CMK (cell line): ENCODE measurements at regions not wholly inside any gene's neighbourhood (a gene's known extent, or its start where the extent isn't known, plus 50 kb on each side); places are given as distances from the start of the nearest gene placed in this dataset.
"Not testable (repeated sequence)": the region's sequence is repeated elsewhere in the genome, so short reads cannot be mapped to it uniquely, and the experiment has no call there.

Source experiments
- DNase-seq: peaks from one replicate; pipeline ENCODE4 v3.0.0-alpha.2; 2010; ENCODE audit warnings: low read depth

DNA sequence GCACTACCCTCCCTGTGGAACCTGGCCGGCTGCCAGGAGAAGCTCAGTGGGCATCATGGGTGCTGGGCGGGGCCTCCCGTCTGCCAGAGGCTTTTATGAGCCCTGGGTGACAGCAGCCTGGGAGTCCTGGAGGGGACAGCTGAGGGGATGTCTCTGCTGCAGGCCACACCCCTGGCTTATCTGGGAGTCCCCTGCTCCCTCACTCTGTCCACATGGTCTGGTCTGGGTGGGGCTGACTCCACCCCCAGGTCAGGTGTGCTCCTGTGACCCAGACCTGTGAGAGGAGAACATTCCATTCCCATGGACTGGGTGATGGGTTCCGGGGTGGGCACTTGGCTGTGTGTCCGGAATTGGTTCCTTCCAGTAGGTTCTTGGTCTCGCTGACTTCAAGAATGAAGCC is 369.3 kb upstream of the SFSWAP start:
- not testable (repeated sequence) for DNase-seq

DNA sequence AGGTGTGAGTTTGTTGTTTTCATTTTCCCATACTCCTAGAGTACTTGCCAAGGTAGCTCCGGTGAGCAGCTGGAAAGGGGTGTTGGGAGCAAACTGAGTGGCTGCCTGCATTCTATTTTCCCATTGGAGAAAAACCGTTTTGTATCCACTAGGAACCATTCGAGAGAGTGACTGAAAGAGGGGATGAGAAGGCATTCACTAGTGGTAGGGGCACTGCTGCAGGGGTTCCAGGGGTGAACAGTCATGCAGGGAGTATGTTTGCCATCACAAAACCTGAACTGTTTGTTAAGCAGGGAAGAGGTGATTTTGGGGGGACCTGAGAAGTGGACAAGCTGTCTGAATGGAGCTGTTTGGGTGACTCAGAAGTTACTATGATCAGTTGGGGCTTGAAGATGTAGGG is 367.5 kb upstream of the SFSWAP start:
- not testable (repeated sequence) for DNase-seq

DNA sequence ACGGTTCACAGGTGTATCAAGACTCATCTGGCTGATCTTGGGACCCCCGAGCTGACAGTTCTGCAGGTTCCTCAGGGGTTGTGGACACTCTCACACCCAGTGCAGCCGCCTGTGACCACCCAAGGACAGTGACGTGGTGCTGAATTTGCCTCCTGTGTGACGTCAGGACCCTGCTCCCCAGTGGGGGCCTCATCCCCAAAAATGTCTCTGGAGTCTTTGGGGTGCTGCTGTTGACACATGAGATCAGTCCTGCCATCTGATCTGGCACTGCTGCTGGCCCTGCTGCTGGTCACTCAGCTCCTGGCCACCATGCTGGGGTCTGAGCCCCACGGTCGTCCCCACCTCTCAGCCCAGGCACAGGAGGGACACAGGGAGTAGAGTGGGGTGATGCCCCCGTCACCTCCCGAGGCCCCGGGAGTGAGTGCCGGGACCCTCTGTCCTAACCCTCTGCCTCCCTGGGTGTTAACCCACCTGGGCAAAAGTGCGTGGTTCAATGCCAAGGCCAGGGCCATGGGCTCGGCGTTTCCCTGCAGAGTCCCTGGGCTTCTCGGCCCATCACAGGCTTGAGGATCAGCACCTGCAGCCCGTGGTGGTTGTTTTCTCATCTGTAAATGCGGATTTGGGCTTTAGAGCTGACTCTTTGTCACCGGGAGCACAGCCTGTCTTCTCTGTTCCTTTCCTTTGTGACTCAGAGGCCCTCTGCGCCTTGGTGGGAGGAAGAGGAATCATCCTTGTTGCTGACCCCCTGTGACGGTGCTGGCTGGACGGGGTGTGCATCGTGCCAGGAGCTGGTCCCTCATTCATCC is 366.0 kb upstream of the SFSWAP start:
- DNase-seq, result not testable (repeated sequence)

- DNase-seq, result no peak
Measured at GRCh38 chr12:131345521-131346436, 365.1 kb upstream of the SFSWAP start.

DNA sequence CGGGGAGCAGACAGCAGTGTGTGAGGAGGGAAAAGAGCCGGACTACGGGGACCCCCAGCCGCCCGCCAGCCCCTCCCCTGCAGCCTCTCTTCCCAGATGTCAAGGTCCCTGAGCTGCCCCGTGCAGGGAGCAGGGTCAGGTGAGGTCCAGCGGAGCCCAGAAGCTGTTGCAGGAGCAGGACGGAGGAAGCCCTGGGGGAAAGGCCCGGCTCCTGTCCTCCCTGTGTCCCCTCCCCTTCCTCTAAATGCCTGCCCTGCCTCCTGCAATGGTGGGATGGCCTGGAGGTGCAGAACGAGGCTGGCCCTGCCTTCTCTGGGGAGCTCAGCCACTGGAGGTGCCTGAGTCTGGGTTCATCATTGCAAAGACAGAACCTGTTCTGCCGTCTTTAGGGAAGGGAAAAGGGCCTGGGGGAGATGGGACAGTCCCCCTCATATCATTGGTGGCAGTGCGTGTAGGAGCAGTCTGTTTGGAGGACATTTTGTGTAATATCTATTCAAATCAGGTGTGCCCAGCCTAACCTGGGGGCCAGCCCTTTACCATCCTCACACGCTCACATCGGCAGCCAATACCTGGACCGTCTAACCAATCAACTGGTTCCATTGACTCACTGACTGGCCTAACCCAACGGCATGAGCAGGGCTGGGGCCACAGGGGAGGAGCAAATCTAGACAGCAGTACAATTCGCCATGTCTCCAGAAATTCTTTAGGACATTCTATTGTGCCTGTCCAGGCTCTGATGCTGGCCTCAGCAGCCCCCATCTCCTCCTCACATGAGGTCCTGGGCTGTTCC is 364.1 kb upstream of the SFSWAP start:
- no peak for DNase-seq

DNA sequence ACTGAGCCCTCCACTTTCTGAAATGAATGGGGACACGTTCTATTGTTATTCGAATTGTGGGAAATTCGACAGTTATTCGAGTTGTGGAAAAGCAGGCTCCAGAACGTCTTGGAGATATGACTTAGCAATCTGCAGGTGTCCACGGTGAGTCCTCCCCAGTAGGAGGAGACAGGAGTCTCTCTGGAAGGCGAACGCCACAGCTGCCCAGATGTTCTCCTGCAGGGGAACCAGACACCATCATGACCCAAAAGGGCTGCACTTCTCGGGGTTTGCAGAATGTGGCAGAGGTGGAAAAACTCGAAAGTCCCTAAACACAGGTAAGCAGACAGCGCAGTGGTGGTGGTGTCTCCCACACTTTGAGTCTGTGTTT is 363.6 kb upstream of the SFSWAP start:
- no peak for DNase-seq

- DNase-seq, result no peak
Measured at GRCh38 chr12:131347732-131348131, 363.2 kb upstream of the SFSWAP start.

DNA sequence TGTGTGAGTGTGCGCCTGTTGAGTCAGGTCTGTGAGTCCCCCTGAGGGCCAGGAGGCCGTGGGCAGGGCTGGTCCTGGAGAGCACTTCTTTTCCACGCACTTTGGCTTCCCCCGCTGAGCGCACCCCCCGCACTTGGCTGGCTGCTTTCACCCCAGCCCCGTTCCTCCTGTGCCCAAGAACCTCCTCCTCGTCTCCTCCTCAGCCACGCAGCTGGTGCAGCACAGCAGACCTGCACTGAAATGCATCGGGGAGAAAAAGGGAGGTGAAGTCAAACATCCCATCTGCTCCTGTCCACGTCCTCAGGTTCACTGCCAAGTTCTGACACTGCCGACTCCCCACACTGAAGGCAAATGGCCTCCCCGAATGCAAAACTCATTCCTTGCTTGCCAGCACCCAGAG is 362.7 kb upstream of the SFSWAP start:
- DNase-seq, result no peak

- DNase-seq, result no peak
Measured at GRCh38 chr12:131348646-131349045, 362.2 kb upstream of the SFSWAP start.

GRCh38 chr12:131349397-131350127 is 361.3 kb upstream of the SFSWAP start:
- no peak for DNase-seq

DNA sequence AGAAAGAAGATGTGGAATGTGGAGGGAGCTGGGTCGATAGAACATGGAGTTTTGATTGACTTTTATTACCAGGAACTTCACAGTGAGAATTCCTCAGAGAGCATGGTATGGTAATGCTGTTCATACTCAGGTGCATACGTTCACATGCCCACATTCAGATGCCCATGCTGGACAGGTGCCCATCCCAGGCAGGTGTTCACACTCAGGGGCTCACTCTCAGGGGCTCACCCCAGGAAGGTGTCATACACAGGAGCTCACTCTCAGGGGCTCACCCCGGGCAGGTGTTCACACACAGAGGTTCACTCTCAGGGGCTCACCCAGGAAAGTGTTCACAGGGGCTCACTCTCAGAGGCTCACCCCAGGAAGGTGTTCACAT is 360.0 kb upstream of the SFSWAP start:
- DNase-seq, result no peak

- peak; percentile 100 for DNase-seq
Measured at GRCh38 chr12:131351319-131352028, 359.4 kb upstream of the SFSWAP start.

DNA sequence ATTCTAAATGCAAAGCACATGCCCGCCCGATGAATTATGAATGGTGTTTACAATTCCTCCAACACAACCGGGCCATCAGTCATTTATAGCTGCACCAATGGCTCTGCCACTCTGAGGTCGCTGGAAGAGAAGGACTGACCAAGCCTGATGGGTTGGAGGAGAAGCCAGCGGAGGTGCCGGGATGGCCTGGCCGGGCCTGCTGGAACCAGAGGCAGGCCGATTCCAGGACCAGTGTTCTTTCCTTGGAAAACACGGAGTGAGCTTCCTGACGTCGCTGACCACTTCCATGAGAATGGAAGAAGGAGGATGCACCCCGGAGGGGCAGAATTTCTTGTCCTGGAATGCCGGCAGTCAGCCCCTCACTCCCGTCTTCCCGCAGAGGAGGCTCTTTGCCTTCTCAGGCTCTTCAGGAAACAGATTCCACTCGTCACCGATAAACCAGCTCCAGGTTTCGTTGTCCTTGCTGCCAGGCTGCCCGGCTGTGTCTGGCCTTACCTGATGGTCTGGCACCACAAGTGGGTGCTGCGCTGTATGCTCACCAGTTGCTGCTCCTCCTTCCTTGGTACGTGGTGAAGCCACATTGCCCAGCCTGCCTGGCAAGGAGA is 358.5 kb upstream of the SFSWAP start:
- DNase-seq, result no peak

DNA sequence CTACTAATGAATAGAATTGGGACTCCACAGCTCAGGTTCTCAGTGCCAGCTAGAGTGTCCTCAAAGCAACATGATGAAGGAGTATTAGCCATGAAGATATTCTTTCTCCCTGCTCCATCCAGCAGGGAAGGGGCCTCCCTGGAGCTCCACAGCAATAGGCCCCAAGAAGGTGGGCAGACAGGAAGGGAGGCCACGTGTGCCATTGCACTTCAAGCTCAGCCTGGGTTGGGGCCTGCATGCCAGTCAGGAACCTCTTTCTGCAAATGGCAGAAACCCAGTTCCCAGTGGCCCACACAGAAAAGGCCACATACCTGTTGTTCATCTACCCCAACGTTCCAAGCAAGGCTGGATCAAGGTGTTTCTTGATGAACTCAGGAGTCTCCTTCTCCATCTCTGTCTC is 357.5 kb upstream of the SFSWAP start:
- no peak for DNase-seq

GRCh38 chr12:131353826-131354225 is 357.1 kb upstream of the SFSWAP start:
- no peak for DNase-seq

DNA sequence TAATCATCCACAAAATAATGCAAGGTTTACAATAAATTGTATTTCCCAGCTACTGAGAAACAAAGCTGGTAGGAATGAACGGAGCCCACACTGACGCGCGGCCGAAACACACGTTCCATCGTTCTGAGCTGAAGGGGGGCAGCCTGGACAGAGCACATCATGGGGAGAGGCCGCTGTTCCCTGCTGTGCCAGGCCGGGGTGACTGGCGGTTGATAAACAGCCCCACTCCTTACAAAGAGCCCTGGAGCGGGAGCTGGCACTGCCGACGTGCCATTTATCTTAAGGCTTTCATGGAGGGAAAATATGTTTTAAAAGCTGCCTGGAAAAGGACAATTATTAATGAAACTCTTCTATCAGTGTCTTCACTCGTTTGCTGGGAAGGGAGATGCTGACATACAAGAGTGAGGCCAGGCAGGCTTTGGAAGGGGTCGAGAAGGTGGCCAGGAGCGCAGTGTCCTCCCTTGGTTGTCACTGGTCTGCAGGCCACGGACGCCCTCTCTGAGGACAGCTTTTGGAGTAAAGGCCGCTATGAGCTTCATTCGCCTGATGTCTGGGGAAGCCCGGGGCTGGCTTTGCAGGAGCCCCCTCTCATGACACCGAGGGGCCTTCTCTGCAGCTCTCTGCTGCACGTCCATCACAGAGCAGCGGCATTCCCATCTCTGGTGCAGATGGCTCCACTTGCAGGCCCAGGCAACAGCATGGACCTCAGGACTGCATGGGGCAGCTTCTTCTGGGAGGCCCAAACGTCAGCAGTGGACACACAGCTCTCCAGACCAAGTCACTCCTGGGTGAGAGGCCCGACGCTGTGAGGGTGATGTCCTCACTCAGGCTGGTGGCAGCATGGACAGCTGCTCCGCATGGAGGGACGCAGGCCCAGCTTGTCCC is 355.3 kb upstream of the SFSWAP start:
- DNase-seq, result no peak

- DNase-seq, result no peak
Measured at GRCh38 chr12:131356485-131357184, 354.3 kb upstream of the SFSWAP start.

DNA sequence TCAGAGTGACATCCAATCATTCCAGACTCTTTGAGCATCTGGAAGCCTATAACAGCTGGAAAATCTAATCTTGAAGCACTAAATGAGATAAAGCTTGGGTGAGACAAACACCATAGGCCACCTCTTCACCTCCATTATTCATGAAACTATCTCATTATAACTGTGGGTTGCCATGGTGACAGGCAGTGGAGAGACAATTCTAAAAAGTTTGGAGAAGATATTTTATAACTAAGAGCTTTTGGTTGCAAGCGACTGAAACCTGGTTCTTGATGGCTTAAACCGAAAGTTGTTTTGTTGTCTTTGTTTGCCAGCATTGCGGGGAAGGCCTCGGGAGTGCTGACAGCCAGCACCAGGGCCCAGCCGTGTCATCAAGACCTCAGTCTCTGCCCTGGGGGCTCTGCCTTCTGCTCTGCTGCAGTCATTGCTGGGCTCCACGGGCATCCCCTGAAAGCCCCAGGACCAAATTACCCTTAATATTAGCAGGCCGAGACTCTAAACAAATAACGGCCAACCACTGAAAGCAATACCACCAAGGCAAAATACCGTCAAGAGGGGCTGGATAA is 353.6 kb upstream of the SFSWAP start:
- no peak for DNase-seq

DNA sequence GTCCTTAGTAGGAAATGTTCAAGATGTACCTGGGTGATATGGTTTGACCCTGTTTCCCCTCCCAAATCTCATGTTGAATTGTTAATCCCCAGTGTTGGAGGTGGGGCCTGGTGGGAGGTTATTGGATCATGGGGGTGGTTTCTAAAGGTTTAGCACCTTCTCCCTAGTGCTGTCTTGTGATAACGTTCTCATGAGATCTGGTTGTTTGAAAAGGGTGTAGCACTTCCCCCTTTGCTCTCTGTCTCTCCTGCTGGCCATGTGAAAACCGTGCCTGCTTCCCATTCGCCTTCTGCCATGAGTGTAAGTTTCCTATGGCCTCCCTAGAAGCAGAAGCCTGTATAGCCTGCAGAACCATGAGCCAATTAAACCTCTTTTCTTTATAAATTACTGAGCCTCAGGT is 353.0 kb upstream of the SFSWAP start:
- DNase-seq, result no peak
